Tibial nerve (tissue), 4 donors: ENCODE measurements at regions not wholly inside any gene's neighbourhood (a gene's known extent, or its start where the extent isn't known, plus 50 kb on each side); places are given as distances from the start of the nearest gene placed in this dataset.

ENCODE experiments used
- EP300 ChIP-seq, 2 donors: sonication (generic); formaldehyde crosslinking; IDR thresholded peaks; one replicate each; pipeline ENCODE4 v1.6.1; 2017; ENCODE audit warnings: antibody characterized with exemption in 2 of 2, mild to moderate bottlenecking in 1 of 2
- POLR2A ChIP-seq, 2 donors: fragments of 450-650 bp; IDR thresholded peaks; one replicate each; pipeline ENCODE4 v1.6.1; 2017; ENCODE audit warnings: antibody characterized with exemption in 2 of 2, mild to moderate bottlenecking in 2 of 2, moderate library complexity in 2 of 2
- TF ChIP-seq, protein P1 (sequence below), 5 experiments: fragments of 200-600 bp in 3 of 5; fragments of 450-650 bp in 2 of 5; sonication (generic) in 3 of 5; IDR thresholded peaks; one replicate each; pipeline ENCODE4 v1.5.1; 2016 to 2019; ENCODE audit warnings: antibody characterized with exemption in 5 of 5, mild to moderate bottlenecking in 3 of 5, moderate library complexity in 2 of 5

DNA sequence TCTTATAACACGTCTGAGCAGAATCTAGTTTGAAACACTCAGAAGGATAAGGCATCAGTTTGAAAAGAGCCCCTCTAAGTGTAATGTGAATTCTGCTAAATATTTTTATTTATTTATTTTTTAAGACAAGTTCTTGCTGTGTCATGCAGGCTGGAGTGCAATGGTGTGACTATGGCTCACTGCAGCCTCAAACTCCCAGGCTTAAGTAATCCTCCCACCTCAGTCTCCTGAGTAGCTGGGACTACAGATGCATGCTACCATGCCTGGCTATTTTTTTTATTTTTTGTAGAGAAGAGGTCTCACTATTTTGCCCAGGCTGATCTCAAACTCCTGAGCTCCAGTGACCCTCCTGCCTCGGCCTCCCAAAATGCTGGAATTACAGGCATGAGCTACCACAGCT lies 225.9 kb upstream of the SEL1L start:
- TF ChIP-seq, protein P1, sequence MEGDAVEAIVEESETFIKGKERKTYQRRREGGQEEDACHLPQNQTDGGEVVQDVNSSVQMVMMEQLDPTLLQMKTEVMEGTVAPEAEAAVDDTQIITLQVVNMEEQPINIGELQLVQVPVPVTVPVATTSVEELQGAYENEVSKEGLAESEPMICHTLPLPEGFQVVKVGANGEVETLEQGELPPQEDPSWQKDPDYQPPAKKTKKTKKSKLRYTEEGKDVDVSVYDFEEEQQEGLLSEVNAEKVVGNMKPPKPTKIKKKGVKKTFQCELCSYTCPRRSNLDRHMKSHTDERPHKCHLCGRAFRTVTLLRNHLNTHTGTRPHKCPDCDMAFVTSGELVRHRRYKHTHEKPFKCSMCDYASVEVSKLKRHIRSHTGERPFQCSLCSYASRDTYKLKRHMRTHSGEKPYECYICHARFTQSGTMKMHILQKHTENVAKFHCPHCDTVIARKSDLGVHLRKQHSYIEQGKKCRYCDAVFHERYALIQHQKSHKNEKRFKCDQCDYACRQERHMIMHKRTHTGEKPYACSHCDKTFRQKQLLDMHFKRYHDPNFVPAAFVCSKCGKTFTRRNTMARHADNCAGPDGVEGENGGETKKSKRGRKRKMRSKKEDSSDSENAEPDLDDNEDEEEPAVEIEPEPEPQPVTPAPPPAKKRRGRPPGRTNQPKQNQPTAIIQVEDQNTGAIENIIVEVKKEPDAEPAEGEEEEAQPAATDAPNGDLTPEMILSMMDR (IDR thresholded peaks at IDR 0.05) = no peak
- TF ChIP-seq EP300 (IDR thresholded peaks at IDR 0.05) (no peak), POLR2A (IDR thresholded peaks at IDR 0.05) (no peak)
